HCT116 (cell line): ENCODE measurements at regions not wholly inside any gene's neighbourhood (a gene's known extent, or its start where the extent isn't known, plus 50 kb on each side); places are given as distances from the start of the nearest gene placed in this dataset.
"Not testable (repeated sequence)": the region's sequence is repeated elsewhere in the genome, so short reads cannot be mapped to it uniquely, and the experiment has no call there.

ENCODE experiments used
- ATF3 ChIP-seq: IDR thresholded peaks from 2 replicates; pipeline ENCODE4 v1.6.1; 2012
- CTCF ChIP-seq, 3 experiments: fragments of 200-600 bp in 1 of 3; sonication (generic) in 1 of 3; IDR thresholded peaks in 2 of 3; conservative IDR thresholded peaks in 1 of 3; 2 replicates each; pipeline ENCODE4 v1.5.1; 2012 to 2017; ENCODE audit warnings: low read depth in 2 of 3, low read length in 2 of 3, antibody characterized with exemption in 1 of 3, borderline replicate concordance in 1 of 3, control low read depth in 1 of 3, mild to moderate bottlenecking in 1 of 3, mixed read lengths in 1 of 3, mixed run types in 1 of 3, moderate library complexity in 1 of 3; ENCODE audit not compliant: insufficient read depth in 1 of 3
- EZH2 ChIP-seq: fragments of 200-600 bp; sonication (generic); IDR thresholded peaks from 2 replicates; pipeline ENCODE4 v1.6.1; 2017; ENCODE audit warnings: antibody characterized with exemption, mixed run types
- POLR2A ChIP-seq: IDR thresholded peaks from 2 replicates; pipeline ENCODE4 v1.7.0; 2011; ENCODE audit warnings: borderline replicate concordance; ENCODE audit not compliant: insufficient read depth, insufficient read length; ENCODE audit errors: extremely low read depth
- POLR2AphosphoS5 ChIP-seq: IDR thresholded peaks from 2 replicates; pipeline ENCODE4 v1.6.1; 2011; ENCODE audit warnings: mild to moderate bottlenecking, low read depth, low read length, moderate library complexity
- RAD21 ChIP-seq: IDR thresholded peaks from 2 replicates; pipeline ENCODE4 v1.6.1; 2012; ENCODE audit warnings: low read depth, mild to moderate bottlenecking

GRCh38 chr1:83213648-83214047 lies 785.3 kb downstream of the TTLL7 start:
- not testable (repeated sequence) for TF ChIP-seq ATF3; POLR2AphosphoS5; RAD21; EZH2; CTCF (IDR thresholded peaks at IDR 0.05 in 2 of 3, conservative IDR thresholded peaks at IDR 0.05 in 1 of 3; ENCODE audit: borderline replicate concordance in 1 of 3, insufficient read depth in 1 of 3, low read depth in 2 of 3, low read length in 2 of 3); POLR2A
